ENCODE measurements at regions not wholly inside any gene's neighbourhood (a gene's known extent, or its start where the extent isn't known, plus 50 kb on each side); places are given as distances from the start of the nearest gene placed in this dataset.

- DNase-seq, result no peak
- H3K4me1 Mint-ChIP-seq, result peaks cover 82% of the 10 kb centered on the region
- H3K27ac Mint-ChIP-seq, result no peak overlapping the region
- H3K27me3 Mint-ChIP-seq (ENCODE audit: low read depth, poor library complexity), result no peaks in the 10 kb centered on the region
- no peak for TF ChIP-seq CTCF (IDR thresholded peaks at IDR 0.05)
- H3K36me3 Mint-ChIP-seq (ENCODE audit: low read depth), result peaks cover 18% of the 10 kb centered on the region
- H3K4me3 Mint-ChIP-seq, result no peak overlapping the region
- no peaks in the 10 kb centered on the region for H3K9me3 Mint-ChIP-seq
Observed at GRCh38 chr3:72381584-72381983, 466.7 kb downstream of the SHQ1 start.

GRCh38 chr3:72380711-72381493 lies 467.3 kb downstream of the SHQ1 start:
- no peak overlapping the region for H3K4me3 Mint-ChIP-seq
- no peak overlapping the region for H3K27ac Mint-ChIP-seq
- TF ChIP-seq CTCF (IDR thresholded peaks at IDR 0.05), result no peak
- H3K9me3 Mint-ChIP-seq, result no peaks in the 10 kb centered on the region
- peaks cover 18% of the 10 kb centered on the region for H3K36me3 Mint-ChIP-seq (ENCODE audit: low read depth)
- DNase-seq, result no peak
- peaks cover 75% of the 10 kb centered on the region for H3K4me1 Mint-ChIP-seq
- H3K27me3 Mint-ChIP-seq (ENCODE audit: low read depth, poor library complexity), result no peaks in the 10 kb centered on the region

GRCh38 chr3:72380193-72380592 lies 468.1 kb downstream of the SHQ1 start:
- no peak overlapping the region for H3K4me3 Mint-ChIP-seq
- peaks cover 18% of the 10 kb centered on the region for H3K36me3 Mint-ChIP-seq (ENCODE audit: low read depth)
- no peaks in the 10 kb centered on the region for H3K9me3 Mint-ChIP-seq
- peaks cover 73% of the 10 kb centered on the region for H3K4me1 Mint-ChIP-seq
- H3K27me3 Mint-ChIP-seq (ENCODE audit: low read depth, poor library complexity), result no peaks in the 10 kb centered on the region
- DNase-seq, result no peak
- TF ChIP-seq CTCF (IDR thresholded peaks at IDR 0.05), result no peak
- H3K27ac Mint-ChIP-seq, result no peak overlapping the region

GRCh38 chr3:72379500-72380187 lies 468.6 kb downstream of the SHQ1 start:
- no peak for TF ChIP-seq CTCF (IDR thresholded peaks at IDR 0.05)
- H3K4me1 Mint-ChIP-seq, result peaks cover 67% of the 10 kb centered on the region
- no peaks in the 10 kb centered on the region for H3K27me3 Mint-ChIP-seq (ENCODE audit: low read depth, poor library complexity)
- H3K4me3 Mint-ChIP-seq, result no peak overlapping the region
- DNase-seq, result no peak
- peaks cover 18% of the 10 kb centered on the region for H3K36me3 Mint-ChIP-seq (ENCODE audit: low read depth)
- no peaks in the 10 kb centered on the region for H3K9me3 Mint-ChIP-seq
- H3K27ac Mint-ChIP-seq, result no peak overlapping the region

- no peaks in the 10 kb centered on the region for H3K9me3 Mint-ChIP-seq
- TF ChIP-seq CTCF (IDR thresholded peaks at IDR 0.05), result no peak
- H3K27me3 Mint-ChIP-seq (ENCODE audit: low read depth, poor library complexity), result peaks cover under 1% of the 10 kb centered on the region
- no peak overlapping the region for H3K4me3 Mint-ChIP-seq
- no peak for DNase-seq
- peaks cover 58% of the 10 kb centered on the region for H3K4me1 Mint-ChIP-seq
- H3K36me3 Mint-ChIP-seq (ENCODE audit: low read depth), result peaks cover 29% of the 10 kb centered on the region
- peak overlapping the region; percentile 10 for H3K27ac Mint-ChIP-seq
Observed at GRCh38 chr3:72378287-72378686, 470.0 kb downstream of the SHQ1 start.
